NCI-H345 (cell line): ENCODE measurements at regions not wholly inside any gene's neighbourhood (a gene's known extent, or its start where the extent isn't known, plus 50 kb on each side); places are given as distances from the start of the nearest gene placed in this dataset.

Experiments
- DNase-seq: peaks from one replicate; lab custom pipeline; 2025; lab: John Stamatoyannopoulos, UW

- no peak for DNase-seq
These were observed 186.1 kb upstream of the SLITRK2 start for GRCh38 chrX:145631461-145631951.

- no peak for DNase-seq
These were observed 163.1 kb upstream of the SLITRK2 start for GRCh38 chrX:145654486-145654885.

GRCh38 chrX:145673841-145674240 is 143.8 kb upstream of the SLITRK2 start:
- DNase-seq, result no peak

GRCh38 chrX:145677109-145677817 is 140.4 kb upstream of the SLITRK2 start:
- DNase-seq, result no peak

GRCh38 chrX:145682518-145683298 is 134.9 kb upstream of the SLITRK2 start:
- DNase-seq, result no peak

- no peak for DNase-seq
These were observed 130.5 kb upstream of the SLITRK2 start for GRCh38 chrX:145687146-145687545.

- no peak for DNase-seq
These were observed 129.9 kb upstream of the SLITRK2 start for GRCh38 chrX:145687707-145688106.

- no peak for DNase-seq
These were observed 123.6 kb upstream of the SLITRK2 start for GRCh38 chrX:145694048-145694447.

- DNase-seq, result no peak
These were observed 101.9 kb upstream of the SLITRK2 start for GRCh38 chrX:145715641-145716138.

- DNase-seq, result no peak
These were observed 101.4 kb upstream of the SLITRK2 start for GRCh38 chrX:145716226-145716625.

GRCh38 chrX:145727476-145727875 is 90.2 kb upstream of the SLITRK2 start:
- DNase-seq, result no peak

- DNase-seq, result no peak
These were observed 88.0 kb upstream of the SLITRK2 start for GRCh38 chrX:145729635-145730034.

GRCh38 chrX:145735036-145735435 is 82.6 kb upstream of the SLITRK2 start:
- no peak for DNase-seq

GRCh38 chrX:145751943-145752342 is 65.7 kb upstream of the SLITRK2 start:
- DNase-seq, result no peak
